ENCODE measurements at regions not wholly inside any gene's neighbourhood (a gene's known extent, or its start where the extent isn't known, plus 50 kb on each side); places are given as distances from the start of the nearest gene placed in this dataset.

GRCh38 chr9:567128-567746 is 274.3 kb upstream of the DMRT1 start:
- DNase-seq (ENCODE audit: extremely low spot score) = peak; percentile 38
- CTCF ChIA-PET = interaction anchor here (1.4 kb wide), 1 partner anchor 12 kb away, joined by 3 read pairs; no protein-coding TSS in a partner anchor
- TF ChIP-seq, protein P1, sequence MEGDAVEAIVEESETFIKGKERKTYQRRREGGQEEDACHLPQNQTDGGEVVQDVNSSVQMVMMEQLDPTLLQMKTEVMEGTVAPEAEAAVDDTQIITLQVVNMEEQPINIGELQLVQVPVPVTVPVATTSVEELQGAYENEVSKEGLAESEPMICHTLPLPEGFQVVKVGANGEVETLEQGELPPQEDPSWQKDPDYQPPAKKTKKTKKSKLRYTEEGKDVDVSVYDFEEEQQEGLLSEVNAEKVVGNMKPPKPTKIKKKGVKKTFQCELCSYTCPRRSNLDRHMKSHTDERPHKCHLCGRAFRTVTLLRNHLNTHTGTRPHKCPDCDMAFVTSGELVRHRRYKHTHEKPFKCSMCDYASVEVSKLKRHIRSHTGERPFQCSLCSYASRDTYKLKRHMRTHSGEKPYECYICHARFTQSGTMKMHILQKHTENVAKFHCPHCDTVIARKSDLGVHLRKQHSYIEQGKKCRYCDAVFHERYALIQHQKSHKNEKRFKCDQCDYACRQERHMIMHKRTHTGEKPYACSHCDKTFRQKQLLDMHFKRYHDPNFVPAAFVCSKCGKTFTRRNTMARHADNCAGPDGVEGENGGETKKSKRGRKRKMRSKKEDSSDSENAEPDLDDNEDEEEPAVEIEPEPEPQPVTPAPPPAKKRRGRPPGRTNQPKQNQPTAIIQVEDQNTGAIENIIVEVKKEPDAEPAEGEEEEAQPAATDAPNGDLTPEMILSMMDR (IDR thresholded peaks at IDR 0.05; ENCODE audit: control extremely low read depth, extremely low read depth, low read depth, missing control alignments) = no peak
- POLR2A ChIA-PET = no interaction called here

GRCh38 chr9:567747-568305 is 273.7 kb upstream of the DMRT1 start:
- ChIA-PET CTCF (interaction anchor here (1.3 kb wide), 1 partner anchor 10 kb away, joined by 4 read pairs; no protein-coding TSS in a partner anchor), POLR2A (no interaction called here)
- DNase-seq (ENCODE audit: extremely low spot score) = no peak
- TF ChIP-seq, protein P1 (IDR thresholded peaks at IDR 0.05; ENCODE audit: control extremely low read depth, extremely low read depth, low read depth, missing control alignments) = no peak

DNA sequence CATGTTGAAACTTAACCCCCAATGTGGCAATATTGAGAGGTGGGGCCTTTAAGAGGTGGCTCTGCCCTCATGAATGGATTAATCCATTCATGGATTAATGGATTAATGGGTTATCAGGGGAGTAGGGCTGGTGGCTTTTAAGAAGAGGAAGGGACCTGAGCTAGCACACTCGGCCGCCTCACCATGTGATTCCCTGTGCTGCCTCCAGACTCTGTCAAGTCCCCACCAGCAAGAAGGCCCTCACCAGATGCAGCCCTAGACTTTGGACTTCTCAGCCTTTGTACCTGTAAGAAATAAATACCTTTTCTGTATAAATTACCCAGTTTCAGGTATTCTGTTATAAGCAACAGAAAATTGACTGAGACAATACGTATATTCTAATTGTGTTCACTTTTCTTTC is 272.2 kb upstream of the DMRT1 start:
- TF ChIP-seq, protein P1 (IDR thresholded peaks at IDR 0.05; ENCODE audit: control extremely low read depth, extremely low read depth, low read depth, missing control alignments) = no peak
- POLR2A ChIA-PET = no interaction called here
- no peak for DNase-seq (ENCODE audit: extremely low spot score)
- CTCF ChIA-PET = interaction anchor here (1.5 kb wide), 1 partner anchor 16 kb away, joined by 3 read pairs; no protein-coding TSS in a partner anchor

DNA sequence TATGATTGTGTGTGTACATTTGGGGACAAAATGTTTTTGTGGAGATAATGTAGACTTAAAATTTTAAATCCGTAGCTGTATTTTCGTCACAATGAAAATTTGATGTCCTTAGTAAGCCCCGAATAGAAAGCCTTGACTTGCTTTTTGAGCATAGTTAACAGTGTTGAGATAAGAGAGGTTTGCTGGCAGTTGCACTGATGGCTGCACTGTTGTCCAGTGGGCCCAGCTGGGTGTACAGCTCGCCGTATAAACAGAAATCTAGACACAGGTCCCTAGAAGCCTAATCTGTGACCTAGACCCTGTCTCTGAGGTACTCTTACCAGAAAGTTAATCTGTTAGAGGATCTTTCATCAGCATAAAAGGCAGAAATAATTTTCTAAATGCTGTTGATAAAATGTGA is 271.3 kb upstream of the DMRT1 start:
- TF ChIP-seq, protein P1 (IDR thresholded peaks at IDR 0.05; ENCODE audit: control extremely low read depth, extremely low read depth, low read depth, missing control alignments) = no peak
- ChIA-PET CTCF (interaction anchor here (1.5 kb wide), 1 partner anchor 17 kb away, joined by 3 read pairs; no protein-coding TSS in a partner anchor), POLR2A (no interaction called here)
- DNase-seq (ENCODE audit: extremely low spot score) = no peak

- ChIA-PET CTCF (no interaction called here), POLR2A (no interaction called here)
- TF ChIP-seq, protein P1 (IDR thresholded peaks at IDR 0.05; ENCODE audit: control extremely low read depth, extremely low read depth, low read depth, missing control alignments) = no peak
- no peak for DNase-seq (ENCODE audit: extremely low spot score)
These were observed 270.4 kb upstream of the DMRT1 start for GRCh38 chr9:571066-571465.

DNA sequence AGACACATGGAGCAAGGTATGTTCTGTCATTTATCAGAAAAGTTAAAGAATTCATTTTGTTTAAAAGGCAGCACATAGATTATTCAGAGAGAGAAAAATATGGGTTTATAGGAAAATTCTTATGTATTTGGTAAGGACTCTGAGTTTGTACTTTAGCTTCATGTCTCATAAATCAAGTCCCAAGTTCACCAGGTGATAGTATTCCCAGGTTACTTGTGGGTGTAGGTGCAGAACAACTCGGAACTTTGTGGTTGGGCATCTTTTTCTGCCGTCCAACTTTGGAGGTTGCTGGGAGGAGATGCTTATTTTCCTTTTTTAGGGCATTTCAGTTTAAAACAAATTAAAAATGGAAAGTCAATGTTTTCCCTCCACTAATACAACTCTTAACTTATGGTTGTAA is 269.8 kb upstream of the DMRT1 start:
- POLR2A ChIA-PET = no interaction called here
- DNase-seq (ENCODE audit: extremely low spot score) = no peak
- TF ChIP-seq, protein P1 (IDR thresholded peaks at IDR 0.05; ENCODE audit: control extremely low read depth, extremely low read depth, low read depth, missing control alignments) = no peak
- CTCF ChIA-PET = interaction anchor here (1.0 kb wide), 1 partner anchor 438 kb away, joined by 3 read pairs; no protein-coding TSS in a partner anchor
